NT2/D1 (cell line): ENCODE measurements at regions not wholly inside any gene's neighbourhood (a gene's known extent, or its start where the extent isn't known, plus 50 kb on each side); places are given as distances from the start of the nearest gene placed in this dataset.

Experiments
- YY1 ChIP-seq: IDR thresholded peaks from 2 replicates; pipeline ENCODE4 v1.6.1; 2011; ENCODE audit not compliant: insufficient read length, insufficient read depth
- ZNF274 ChIP-seq: IDR thresholded peaks from 2 replicates; pipeline ENCODE4 v1.6.1; 2011; ENCODE audit warnings: mild to moderate bottlenecking, low read depth, low read length

DNA sequence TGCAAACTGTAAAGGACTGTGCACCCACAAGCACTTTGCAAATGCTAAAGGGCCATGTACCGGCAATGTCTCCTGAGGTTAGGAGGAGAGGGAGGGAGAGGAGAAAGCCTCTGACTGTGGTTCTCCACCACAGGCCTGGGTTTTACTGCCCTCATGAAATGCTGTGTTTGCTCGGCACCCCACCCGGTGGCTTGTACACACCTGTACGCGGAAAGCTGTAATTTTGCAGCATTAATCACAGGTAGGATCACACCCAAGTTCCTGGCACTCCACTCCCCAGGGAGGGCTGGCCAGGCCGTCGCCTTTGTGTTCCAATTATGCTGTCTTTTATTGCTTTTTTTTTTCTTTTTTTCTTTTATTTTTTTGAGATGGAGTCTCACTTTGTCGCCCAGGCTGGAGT lies 78.5 kb upstream of the MYL10 start:
- TF ChIP-seq YY1 (no peak), ZNF274 (no peak)
